HL-60 (cell line): ENCODE measurements at regions not wholly inside any gene's neighbourhood (a gene's known extent, or its start where the extent isn't known, plus 50 kb on each side); places are given as distances from the start of the nearest gene placed in this dataset.

Source experiments
- CTCF ChIP-seq: IDR thresholded peaks from one replicate; pipeline ENCODE4 v1.5.1; 2011; ENCODE audit warnings: low read length, control low read depth, inconsistent platforms; ENCODE audit not compliant: insufficient read depth
- GABPA ChIP-seq: IDR thresholded peaks from 2 replicates; pipeline ENCODE4 v1.6.1; 2012; ENCODE audit warnings: low read depth
- POLR2AphosphoS5 ChIP-seq: IDR thresholded peaks from 2 replicates; pipeline ENCODE4 v1.6.1; 2012; ENCODE audit warnings: low read depth
- SPI1 ChIP-seq: IDR thresholded peaks from 2 replicates; pipeline ENCODE4 v1.6.1; 2012; ENCODE audit warnings: low read depth, mild to moderate bottlenecking, borderline replicate concordance
- TF ChIP-seq, protein P1 (sequence below): IDR thresholded peaks from 2 replicates; pipeline ENCODE4 v1.6.1; 2012; ENCODE audit warnings: low read depth; ENCODE audit not compliant: insufficient replicate concordance

GRCh38 chr18:61606068-61606660 is 272.9 kb downstream of the CDH20 start:
- TF ChIP-seq, protein P1, sequence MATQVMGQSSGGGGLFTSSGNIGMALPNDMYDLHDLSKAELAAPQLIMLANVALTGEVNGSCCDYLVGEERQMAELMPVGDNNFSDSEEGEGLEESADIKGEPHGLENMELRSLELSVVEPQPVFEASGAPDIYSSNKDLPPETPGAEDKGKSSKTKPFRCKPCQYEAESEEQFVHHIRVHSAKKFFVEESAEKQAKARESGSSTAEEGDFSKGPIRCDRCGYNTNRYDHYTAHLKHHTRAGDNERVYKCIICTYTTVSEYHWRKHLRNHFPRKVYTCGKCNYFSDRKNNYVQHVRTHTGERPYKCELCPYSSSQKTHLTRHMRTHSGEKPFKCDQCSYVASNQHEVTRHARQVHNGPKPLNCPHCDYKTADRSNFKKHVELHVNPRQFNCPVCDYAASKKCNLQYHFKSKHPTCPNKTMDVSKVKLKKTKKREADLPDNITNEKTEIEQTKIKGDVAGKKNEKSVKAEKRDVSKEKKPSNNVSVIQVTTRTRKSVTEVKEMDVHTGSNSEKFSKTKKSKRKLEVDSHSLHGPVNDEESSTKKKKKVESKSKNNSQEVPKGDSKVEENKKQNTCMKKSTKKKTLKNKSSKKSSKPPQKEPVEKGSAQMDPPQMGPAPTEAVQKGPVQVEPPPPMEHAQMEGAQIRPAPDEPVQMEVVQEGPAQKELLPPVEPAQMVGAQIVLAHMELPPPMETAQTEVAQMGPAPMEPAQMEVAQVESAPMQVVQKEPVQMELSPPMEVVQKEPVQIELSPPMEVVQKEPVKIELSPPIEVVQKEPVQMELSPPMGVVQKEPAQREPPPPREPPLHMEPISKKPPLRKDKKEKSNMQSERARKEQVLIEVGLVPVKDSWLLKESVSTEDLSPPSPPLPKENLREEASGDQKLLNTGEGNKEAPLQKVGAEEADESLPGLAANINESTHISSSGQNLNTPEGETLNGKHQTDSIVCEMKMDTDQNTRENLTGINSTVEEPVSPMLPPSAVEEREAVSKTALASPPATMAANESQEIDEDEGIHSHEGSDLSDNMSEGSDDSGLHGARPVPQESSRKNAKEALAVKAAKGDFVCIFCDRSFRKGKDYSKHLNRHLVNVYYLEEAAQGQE: no peak
- TF ChIP-seq POLR2AphosphoS5: no peak
- TF ChIP-seq CTCF: no peak
- TF ChIP-seq GABPA: no peak
- no peak for TF ChIP-seq SPI1
